HG03175 (cell line): ENCODE measurements at regions not wholly inside any gene's neighbourhood (a gene's known extent, or its start where the extent isn't known, plus 50 kb on each side); places are given as distances from the start of the nearest gene placed in this dataset.
A peak's percentile ranks its signal among the peaks of the same experiment; 100 is the strongest.
"Not testable (repeated sequence)": the region's sequence is repeated elsewhere in the genome, so short reads cannot be mapped to it uniquely, and the experiment has no call there.

ENCODE experiments used
- ATAC-seq: cut with Tn5 transposase; IDR thresholded peaks from one replicate; pipeline ENCODE4 v1.9.1; 2021; ENCODE audit warnings: mild to moderate bottlenecking, moderate library complexity; ENCODE audit not compliant: unreplicated experiment

DNA sequence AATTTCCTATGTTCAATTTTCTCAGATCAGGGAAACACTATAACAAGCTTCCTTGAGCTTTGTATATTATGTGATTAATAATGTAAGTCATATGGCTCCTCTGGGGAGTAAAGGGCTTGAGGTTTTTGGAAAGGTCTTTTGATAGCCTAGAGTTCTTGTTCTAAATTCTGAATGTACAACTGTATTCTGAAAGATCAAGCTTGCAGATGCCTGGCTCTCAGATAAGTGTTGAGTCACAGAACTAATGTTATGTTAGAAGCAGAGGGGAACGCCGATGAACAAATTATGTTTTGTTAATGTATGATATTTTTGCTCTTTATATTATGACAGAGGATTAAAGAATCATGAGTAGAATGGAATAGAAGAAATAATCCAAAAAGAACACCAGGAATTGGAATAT, 170.1 kb downstream of the RPRM start:
- no peak for ATAC-seq

DNA sequence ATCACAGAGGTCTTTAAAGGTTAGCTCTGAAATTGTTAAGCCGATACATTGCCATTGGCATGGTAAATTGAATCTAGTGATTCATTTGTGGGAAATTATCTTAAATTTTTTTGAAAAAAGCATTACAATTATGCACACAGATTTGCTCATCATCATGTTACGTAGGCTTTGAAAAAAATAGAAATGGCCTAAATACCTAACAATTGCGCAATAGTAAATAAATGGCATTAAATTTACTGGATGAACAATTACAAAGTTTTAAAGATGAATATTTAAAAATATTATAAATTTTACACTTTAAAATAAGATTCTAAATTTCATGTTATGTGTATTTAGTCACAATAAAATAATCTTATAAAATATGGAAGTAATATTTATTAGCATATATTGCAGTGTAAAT, 171.3 kb downstream of the RPRM start:
- no peak for ATAC-seq

- ATAC-seq, result no peak
Observed at GRCh38 chr2:153299809-153300208, 178.8 kb downstream of the RPRM start.

- no peak for ATAC-seq
Observed at GRCh38 chr2:153299217-153299616, 179.3 kb downstream of the RPRM start.

DNA sequence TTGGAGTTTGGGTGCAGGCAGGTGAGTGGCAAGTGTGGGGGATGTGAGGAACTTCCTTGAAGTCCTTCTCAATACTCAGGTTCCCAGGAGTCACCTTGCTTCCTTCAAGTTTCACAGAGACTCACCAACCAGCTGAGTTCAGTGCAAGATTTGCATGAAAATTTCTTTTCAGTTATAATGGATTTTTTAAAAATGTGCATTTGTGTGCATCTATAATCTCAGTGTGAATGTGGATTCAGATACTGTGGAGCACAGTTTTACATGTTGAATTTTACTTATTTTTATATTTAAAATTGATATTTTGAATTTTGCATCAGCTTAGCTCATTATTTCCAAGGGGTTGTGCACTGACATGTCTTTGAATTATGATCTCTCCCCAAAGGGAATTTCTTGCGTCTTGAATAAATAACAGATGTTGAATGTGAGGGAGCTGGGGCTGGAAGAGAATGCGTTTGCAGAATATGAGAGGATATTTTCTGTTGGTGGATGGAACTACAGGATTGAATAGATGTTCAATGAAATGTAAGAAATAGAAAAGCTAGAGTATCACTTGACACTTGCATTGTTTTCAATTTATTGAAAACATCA, 184.3 kb downstream of the RPRM start:
- ATAC-seq, result no peak

DNA sequence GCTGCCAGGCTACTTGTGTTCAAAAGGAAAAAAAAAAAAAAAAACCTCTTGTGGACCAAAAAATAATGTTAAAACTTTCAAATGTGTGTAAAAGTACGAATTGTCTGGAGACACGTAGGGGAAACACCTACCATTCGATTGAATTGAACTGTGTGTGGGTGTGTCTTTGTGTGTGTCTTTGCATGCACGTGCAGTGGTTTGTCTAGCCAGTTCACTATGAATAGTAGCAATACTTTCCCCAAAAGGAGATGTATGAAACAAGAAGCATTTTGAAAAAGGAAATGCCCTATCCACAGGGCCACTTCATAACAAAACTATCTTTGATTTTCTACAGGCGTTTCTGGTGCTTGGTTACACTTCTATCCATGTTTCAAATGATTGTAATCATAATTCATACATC, 186.8 kb downstream of the RPRM start:
- no peak for ATAC-seq

- ATAC-seq, result no peak
Observed at GRCh38 chr2:153287109-153287801, 191.3 kb downstream of the RPRM start.

DNA sequence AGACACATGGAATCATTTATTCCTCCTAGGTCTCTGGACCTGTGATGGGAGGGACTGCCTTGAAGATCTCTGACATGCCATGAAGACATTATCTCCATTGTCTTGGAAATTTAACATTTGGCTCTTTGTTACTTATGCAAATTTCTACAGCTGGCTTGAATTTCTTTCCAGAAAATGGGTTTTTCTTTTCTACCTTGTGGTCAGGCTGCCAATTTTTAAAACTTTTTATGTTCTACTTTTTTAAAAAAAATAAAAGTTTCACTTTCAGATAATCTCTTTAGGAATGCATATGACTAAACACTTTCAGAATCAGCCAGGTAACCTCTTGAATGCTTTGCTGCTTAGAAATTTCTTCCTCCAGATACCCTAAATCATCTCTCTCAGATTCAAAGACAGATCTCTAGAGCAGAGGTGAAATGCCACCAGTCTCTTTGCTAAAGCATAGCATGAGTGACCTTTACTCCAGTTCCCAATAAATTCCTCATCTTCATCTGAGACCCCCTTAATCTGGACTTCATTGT, 209.6 kb downstream of the RPRM start:
- ATAC-seq, result no peak

- ATAC-seq, result not testable (repeated sequence)
Observed at GRCh38 chr2:153256876-153257275, 221.7 kb downstream of the RPRM start.

GRCh38 chr2:153246636-153247035, 231.9 kb downstream of the RPRM start:
- not testable (repeated sequence) for ATAC-seq

DNA sequence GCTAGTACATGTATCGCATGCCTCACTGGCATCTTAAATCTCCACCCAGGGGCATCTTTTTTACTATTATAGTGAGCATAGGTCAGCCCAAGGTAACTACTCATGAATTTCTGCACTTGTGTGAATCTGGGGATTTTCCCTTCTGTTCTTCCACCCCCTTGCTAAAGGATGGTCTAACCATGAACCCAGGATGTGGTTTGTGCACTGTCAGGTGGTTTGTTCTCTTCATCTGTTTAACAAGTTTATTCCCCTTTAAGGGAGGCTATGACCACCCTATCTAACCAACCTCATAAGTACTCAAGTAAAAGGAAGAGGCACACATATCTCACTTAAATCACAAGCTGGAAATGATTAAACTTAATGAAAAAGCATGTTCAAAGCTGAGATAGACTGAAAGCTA, 243.0 kb downstream of the RPRM start:
- peak; percentile 89 for ATAC-seq

DNA sequence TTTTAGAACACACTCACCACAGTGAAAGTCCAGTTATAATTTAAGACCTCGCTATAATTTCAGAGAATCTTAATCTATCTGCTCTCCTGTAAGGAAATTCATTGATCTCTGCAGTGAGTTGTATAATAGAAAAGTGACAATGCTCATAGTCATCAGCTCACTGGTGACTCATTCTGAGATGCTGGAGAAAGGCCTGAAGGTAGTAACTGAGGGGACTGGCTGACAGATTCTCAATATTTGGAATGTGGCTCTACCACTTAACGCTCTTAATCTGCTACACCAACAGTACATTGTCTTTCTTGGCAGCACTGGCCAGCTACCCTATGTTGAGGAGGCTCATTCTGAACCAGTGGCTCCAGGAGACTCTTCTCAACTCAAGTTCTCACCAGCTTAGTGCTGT, 246.1 kb downstream of the RPRM start:
- no peak for ATAC-seq

GRCh38 chr2:153230977-153231376, 247.6 kb downstream of the RPRM start:
- no peak for ATAC-seq

GRCh38 chr2:153228904-153229303, 249.7 kb downstream of the RPRM start:
- no peak for ATAC-seq

DNA sequence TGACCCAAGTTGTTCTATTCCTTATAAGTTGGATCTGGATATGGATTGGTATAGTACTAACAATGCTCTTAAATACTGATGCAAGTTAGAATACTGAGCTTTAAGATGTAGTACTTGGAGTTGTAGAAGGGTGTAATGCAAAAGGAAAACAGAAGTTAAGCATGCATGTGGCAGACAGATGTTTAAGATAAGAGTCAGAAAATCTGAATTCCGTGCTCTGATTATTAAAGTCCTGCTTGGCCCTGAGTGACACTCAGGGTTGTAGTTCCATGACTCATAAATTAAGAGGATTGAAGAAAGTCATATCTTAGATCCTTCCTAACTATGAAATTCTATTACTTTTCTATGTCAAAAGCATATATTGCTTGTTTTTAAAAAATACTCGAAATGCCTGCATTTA, 250.6 kb downstream of the RPRM start:
- ATAC-seq, result no peak

- ATAC-seq, result no peak
Observed at GRCh38 chr2:153222231-153223165, 256.1 kb downstream of the RPRM start.

- no peak for ATAC-seq
Observed at GRCh38 chr2:153221506-153221905, 257.1 kb downstream of the RPRM start.

DNA sequence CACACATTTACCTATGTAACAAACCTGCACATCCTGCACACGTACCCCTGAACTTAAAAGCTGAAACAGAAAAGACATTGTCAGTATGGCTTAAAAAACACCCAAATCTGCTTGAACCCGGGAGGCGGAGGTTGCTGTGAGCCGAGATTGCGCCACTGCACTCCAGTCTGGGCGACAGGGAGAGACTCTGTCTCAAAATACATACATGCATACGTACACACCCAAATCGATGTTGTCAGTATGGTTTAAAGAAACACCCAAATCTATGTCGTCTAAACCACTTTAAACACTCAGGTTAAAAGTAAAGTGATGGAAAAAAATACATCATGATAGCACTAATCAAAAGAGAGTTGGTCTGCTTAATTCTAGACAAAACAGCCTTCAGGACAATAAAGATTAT, 257.5 kb downstream of the RPRM start:
- no peak for ATAC-seq

GRCh38 chr2:153218851-153219250, 259.7 kb downstream of the RPRM start:
- ATAC-seq, result no peak

DNA sequence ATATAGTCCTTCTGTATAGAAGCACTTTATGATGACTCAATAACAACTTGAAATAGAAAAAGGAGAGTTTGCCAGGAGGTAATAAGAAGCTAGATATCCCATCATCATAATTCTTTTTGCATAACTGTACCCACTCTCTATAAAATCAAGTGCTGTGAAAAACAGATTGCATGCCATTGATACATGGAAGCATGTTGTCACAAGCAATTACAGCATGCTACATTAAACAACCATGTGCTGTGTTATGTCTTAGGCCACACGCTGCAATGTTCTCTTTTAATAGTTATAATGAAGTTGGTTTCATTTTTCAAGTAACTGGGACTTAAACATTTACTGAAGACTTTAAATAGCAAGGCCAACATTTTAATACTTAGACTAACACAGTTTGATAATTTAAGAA, 264.2 kb downstream of the RPRM start:
- ATAC-seq, result no peak

DNA sequence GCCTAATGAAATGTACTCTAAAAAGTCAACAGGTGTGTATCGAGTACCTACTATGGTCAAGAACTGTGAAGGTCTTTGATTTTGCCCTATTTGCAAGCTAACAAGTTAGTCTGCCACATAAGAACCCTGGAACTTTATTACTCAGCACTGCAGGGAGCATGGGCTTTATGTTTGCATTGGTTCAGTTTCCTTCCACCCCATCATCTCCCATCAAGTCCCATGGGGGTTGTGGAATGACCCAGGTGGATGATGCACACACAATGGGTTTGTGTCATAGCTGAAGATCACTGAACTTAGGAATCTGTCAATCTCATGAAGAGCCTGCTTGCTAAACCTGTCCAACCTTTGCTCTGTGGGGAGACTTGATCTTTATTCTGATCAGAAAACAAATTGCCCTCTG, 265.5 kb downstream of the RPRM start:
- no peak for ATAC-seq
